Hepatocyte (in vitro differentiated cells): ENCODE measurements at regions not wholly inside any gene's neighbourhood (a gene's known extent, or its start where the extent isn't known, plus 50 kb on each side); places are given as distances from the start of the nearest gene placed in this dataset.

Experiments used
- CTCF ChIP-seq: fragments of 200-600 bp; sonication (generic); IDR thresholded peaks from 2 replicates; pipeline ENCODE4 v1.5.1; 2016; ENCODE audit warnings: antibody characterized with exemption, mild to moderate bottlenecking; ENCODE audit not compliant: poor library complexity
- EZH2 ChIP-seq: fragments of 200-600 bp; sonication (generic); IDR thresholded peaks from 2 replicates; pipeline ENCODE4 v1.6.1; 2016; ENCODE audit warnings: antibody characterized with exemption, mild to moderate bottlenecking, borderline replicate concordance

DNA sequence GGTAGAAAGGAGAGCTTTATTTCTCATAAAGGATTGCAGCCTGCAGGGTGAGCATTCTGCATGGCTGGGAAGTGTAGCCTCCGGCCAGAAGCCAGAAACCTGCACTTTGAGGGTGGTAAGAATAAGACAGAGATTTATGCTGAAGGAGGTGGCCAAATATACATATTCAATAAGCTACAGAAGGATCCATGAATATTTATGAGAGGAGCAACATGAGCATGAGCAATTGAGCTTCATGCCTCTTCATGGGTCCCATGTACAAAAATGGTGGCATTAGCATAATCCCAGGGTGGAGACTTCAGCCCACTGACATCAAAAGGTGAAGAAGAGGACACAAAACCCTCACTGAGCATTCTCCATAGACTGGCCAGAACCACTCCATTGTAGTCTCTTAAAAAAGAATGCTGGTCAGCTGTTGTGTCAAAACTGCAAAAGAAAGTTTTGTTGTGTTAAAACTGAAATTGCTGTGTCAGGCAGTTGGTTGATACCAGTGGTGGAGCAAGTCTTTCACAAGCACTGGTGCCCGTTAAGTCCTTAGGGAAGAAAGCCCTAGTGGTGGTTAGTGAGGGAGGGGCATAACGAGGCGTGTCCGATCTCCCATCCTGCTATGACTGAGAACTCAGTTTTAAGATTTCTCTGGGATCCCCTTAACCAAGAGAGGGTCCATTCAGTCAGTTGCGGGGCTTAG is 160.8 kb upstream of the MAP1B start:
- TF ChIP-seq CTCF (no peak), EZH2 (no peak)
